WTC11 (cell line): ENCODE measurements at regions not wholly inside any gene's neighbourhood (a gene's known extent, or its start where the extent isn't known, plus 50 kb on each side); places are given as distances from the start of the nearest gene placed in this dataset.

Experiments used
- ATAC-seq: fragments of 200-7000 bp; cut with Tn5 transposase; 2 replicates; pipeline ENCODE4 v1.10.0; 2021; ENCODE audit warnings: mild to moderate bottlenecking, moderate library complexity
- CTCF ChIA-PET: fragments of 300-600 bp; sonication (Branson Sonifier 250); formaldehyde crosslinking; loops from one replicate; lab custom pipeline; 2021; ENCODE audit warnings: antibody characterized with exemption; lab: Charles Lee
- POLR2A ChIA-PET: fragments of 350-600 bp; sonication (Branson Sonifier 250); formaldehyde crosslinking; loops from one replicate; lab custom pipeline; 2021; ENCODE audit warnings: antibody characterized with exemption; lab: Charles Lee
- DNase-seq: peaks from one replicate; pipeline ENCODE4 v3.0.0; 2021; ENCODE audit warnings: low spot score
- H3K27ac Mint-ChIP-seq: 2 replicates; pipeline ENCODE4 v1.8.0; 2021; ENCODE audit warnings: mixed read lengths
- H3K27me3 Mint-ChIP-seq: 2 replicates; pipeline ENCODE4 v1.8.0; 2021; ENCODE audit warnings: low read depth, mild to moderate bottlenecking, moderate library complexity, mixed read lengths
- H3K36me3 Mint-ChIP-seq: 2 replicates; pipeline ENCODE4 v1.8.0; 2021; ENCODE audit warnings: mixed read lengths
- H3K4me1 Mint-ChIP-seq: 2 replicates; pipeline ENCODE4 v1.8.0; 2022; ENCODE audit warnings: mixed read lengths
- H3K4me3 Mint-ChIP-seq: 2 replicates; pipeline ENCODE4 v1.8.0; 2021; ENCODE audit warnings: mild to moderate bottlenecking, moderate library complexity, mixed read lengths
- H3K9me3 Mint-ChIP-seq: 2 replicates; pipeline ENCODE4 v1.8.0; 2021; ENCODE audit warnings: mixed read lengths
- ATF2 ChIP-seq: sonication (generic); formaldehyde crosslinking; IDR thresholded peaks from 2 replicates; pipeline ENCODE4 v1.8.1; 2022; ENCODE audit warnings: low read depth, missing genetic modification reagents, borderline replicate concordance
- ATF3 ChIP-seq: sonication (generic); formaldehyde crosslinking; conservative IDR thresholded peaks from 2 replicates; pipeline ENCODE4 v1.8.1; 2022; ENCODE audit warnings: mild to moderate bottlenecking, missing genetic modification reagents
- CBFB ChIP-seq: sonication (generic); formaldehyde crosslinking; IDR thresholded peaks from 2 replicates; pipeline ENCODE4 v1.8.1; 2022; ENCODE audit warnings: mild to moderate bottlenecking, low read depth, missing genetic modification reagents
- E2F4 ChIP-seq: sonication (generic); formaldehyde crosslinking; IDR thresholded peaks from 2 replicates; pipeline ENCODE4 v1.8.1; 2022; ENCODE audit warnings: low read depth, mild to moderate bottlenecking, moderate library complexity, missing genetic modification reagents, borderline replicate concordance
- E2F5 ChIP-seq: sonication (generic); formaldehyde crosslinking; IDR thresholded peaks from 2 replicates; pipeline ENCODE4 v1.8.1; 2022; ENCODE audit warnings: mild to moderate bottlenecking, moderate library complexity, missing genetic modification reagents
- ELF4 ChIP-seq: sonication (generic); formaldehyde crosslinking; IDR thresholded peaks from 2 replicates; pipeline ENCODE4 v1.8.1; 2022; ENCODE audit warnings: low read depth, mild to moderate bottlenecking, moderate library complexity, missing genetic modification reagents
- ESRRA ChIP-seq: sonication (generic); formaldehyde crosslinking; IDR thresholded peaks from 2 replicates; pipeline ENCODE4 v1.8.1; 2022; ENCODE audit warnings: mild to moderate bottlenecking, missing genetic modification reagents, borderline replicate concordance
- FOXK1 ChIP-seq: sonication (generic); formaldehyde crosslinking; IDR thresholded peaks from 2 replicates; pipeline ENCODE4 v1.8.0; 2022; ENCODE audit warnings: mild to moderate bottlenecking, moderate library complexity, missing genetic modification reagents
- GRHL2 ChIP-seq: fragments of 250-450 bp; sonication (Bioruptor Pico); IDR thresholded peaks from 2 replicates; pipeline ENCODE4 v1.8.0; 2022; ENCODE audit warnings: mild to moderate bottlenecking, moderate library complexity; ENCODE audit not compliant: insufficient replicate concordance, severe bottlenecking
- HMGA2 ChIP-seq: fragments of 250-450 bp; sonication (Bioruptor Pico); IDR thresholded peaks from 2 replicates; pipeline ENCODE4 v1.4.0; 2021; ENCODE audit warnings: mild to moderate bottlenecking, moderate library complexity
- IRF1 ChIP-seq: sonication (generic); formaldehyde crosslinking; IDR thresholded peaks from 2 replicates; pipeline ENCODE4 v1.8.0; 2023; ENCODE audit warnings: missing genetic modification reagents
- NFATC4 ChIP-seq: fragments of 250-450 bp; sonication (Bioruptor Pico); IDR thresholded peaks from 2 replicates; pipeline ENCODE4 v1.9.0; 2021; ENCODE audit warnings: mild to moderate bottlenecking
- RELA ChIP-seq: sonication (generic); formaldehyde crosslinking; IDR thresholded peaks from 2 replicates; pipeline ENCODE4 v1.8.1; 2022; ENCODE audit warnings: missing genetic modification reagents, mild to moderate bottlenecking, borderline replicate concordance
- TCF7 ChIP-seq: sonication (generic); formaldehyde crosslinking; IDR thresholded peaks from 2 replicates; pipeline ENCODE4 v1.8.0; 2022; ENCODE audit warnings: mild to moderate bottlenecking, low read depth, missing genetic modification reagents, moderate library complexity
- TP53 ChIP-seq: sonication (generic); formaldehyde crosslinking; IDR thresholded peaks from 2 replicates; pipeline ENCODE4 v1.8.1; 2023; ENCODE audit warnings: mild to moderate bottlenecking, missing genetic modification reagents
- ZBTB21 ChIP-seq: sonication (generic); formaldehyde crosslinking; IDR thresholded peaks from 2 replicates; pipeline ENCODE4 v1.8.1; 2023; ENCODE audit warnings: mild to moderate bottlenecking, missing genetic modification reagents, borderline replicate concordance
- ZBTB43 ChIP-seq: sonication (generic); formaldehyde crosslinking; IDR thresholded peaks from 2 replicates; pipeline ENCODE4 v1.8.1; 2023; ENCODE audit warnings: mild to moderate bottlenecking, missing genetic modification reagents
- ZNF317 ChIP-seq: sonication (generic); formaldehyde crosslinking; IDR thresholded peaks from 2 replicates; pipeline ENCODE4 v1.8.1; 2023; ENCODE audit warnings: low read depth, mild to moderate bottlenecking, moderate library complexity, missing genetic modification reagents, borderline replicate concordance
- ZSCAN18 ChIP-seq: fragments of 250-450 bp; sonication (Bioruptor Pico); IDR thresholded peaks from 2 replicates; pipeline ENCODE4 v2.1.2; 2022; ENCODE audit warnings: mild to moderate bottlenecking, moderate library complexity

- H3K27me3 Mint-ChIP-seq = no peaks in the 10 kb centered on the region
- TF ChIP-seq ZBTB43 (CRISPR knock-in tag) (no peak), TP53 (CRISPR knock-in tag) (no peak), ATF3 (CRISPR knock-in tag) (no peak), ATF2 (no peak), ZBTB21 (CRISPR knock-in tag) (no peak), CBFB (no peak), NFATC4 (CRISPR knock-in tag) (no peak), ZSCAN18 (CRISPR knock-in tag) (no peak), E2F4 (CRISPR knock-in tag) (no peak), HMGA2 (CRISPR knock-in tag) (no peak), E2F5 (CRISPR knock-in tag) (no peak), ESRRA (CRISPR knock-in tag) (no peak), GRHL2 (CRISPR knock-in tag) (no peak), IRF1 (CRISPR knock-in tag) (no peak), ELF4 (CRISPR knock-in tag) (no peak)
- ChIA-PET CTCF (no interaction called here), POLR2A (no interaction called here)
- ATAC-seq = no peak
- peaks cover 26% of the 10 kb centered on the region for H3K9me3 Mint-ChIP-seq
- H3K4me3 Mint-ChIP-seq = no peak overlapping the region
- no peak for DNase-seq
- no peaks in the 10 kb centered on the region for H3K36me3 Mint-ChIP-seq
- H3K4me1 Mint-ChIP-seq = no peaks in the 10 kb centered on the region
- H3K27ac Mint-ChIP-seq = no peak overlapping the region
These were observed 237.0 kb upstream of the TBX3 start for GRCh38 chr12:114920771-114921554.

- no peak for ATAC-seq
These were observed 235.5 kb upstream of the TBX3 start for GRCh38 chr12:114919479-114919878.

More at GRCh38 chr12:114919479-114919878, 235.5 kb upstream of the TBX3 start:
- Mint-ChIP-seq H3K36me3 (no peaks in the 10 kb centered on the region), H3K27me3 (no peaks in the 10 kb centered on the region), H3K27ac (no peak overlapping the region), H3K9me3 (peaks cover 26% of the 10 kb centered on the region), H3K4me1 (no peaks in the 10 kb centered on the region), H3K4me3 (no peak overlapping the region)
- TF ChIP-seq E2F5 (CRISPR knock-in tag) (no peak), FOXK1 (CRISPR knock-in tag) (no peak), RELA (CRISPR knock-in tag) (no peak), ZNF317 (CRISPR knock-in tag) (no peak), TCF7 (CRISPR knock-in tag) (no peak)
- ChIA-PET CTCF (no interaction called here), POLR2A (no interaction called here)
- DNase-seq = no peak
